HG03460 (cell line): ENCODE measurements at regions not wholly inside any gene's neighbourhood (a gene's known extent, or its start where the extent isn't known, plus 50 kb on each side); places are given as distances from the start of the nearest gene placed in this dataset.

Source experiments
- ATAC-seq: cut with Tn5 transposase; IDR thresholded peaks from one replicate; pipeline ENCODE4 v1.9.1; 2021; ENCODE audit not compliant: unreplicated experiment

GRCh38 chr3:17964108-17964507 is 221.7 kb upstream of the TBC1D5 start:
- no peak for ATAC-seq

- no peak for ATAC-seq
Measured at GRCh38 chr3:17955411-17955810, 213.0 kb upstream of the TBC1D5 start.

DNA sequence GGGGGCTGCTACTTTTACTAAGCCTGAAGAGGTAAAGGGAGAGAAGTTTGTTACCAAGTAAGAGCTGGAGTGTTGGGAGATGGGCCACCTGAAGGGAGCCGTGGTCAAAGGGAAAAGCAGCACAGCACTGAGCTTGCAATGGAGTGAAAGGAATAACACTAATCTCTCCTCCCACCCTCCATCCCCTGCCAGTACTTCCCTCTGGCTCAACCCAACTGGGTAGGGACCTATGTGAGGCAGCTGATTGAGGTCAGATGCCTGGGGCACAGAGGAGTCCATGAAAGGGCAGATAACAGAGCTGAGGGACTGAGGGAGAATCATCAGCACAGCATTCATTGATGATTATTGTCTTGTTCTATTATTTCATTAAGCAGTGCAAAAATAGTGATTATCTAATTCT is 212.4 kb upstream of the TBC1D5 start:
- ATAC-seq, result no peak

GRCh38 chr3:17951241-17951640 is 208.8 kb upstream of the TBC1D5 start:
- no peak for ATAC-seq

- no peak for ATAC-seq
Measured at GRCh38 chr3:17949101-17949500, 206.7 kb upstream of the TBC1D5 start.

DNA sequence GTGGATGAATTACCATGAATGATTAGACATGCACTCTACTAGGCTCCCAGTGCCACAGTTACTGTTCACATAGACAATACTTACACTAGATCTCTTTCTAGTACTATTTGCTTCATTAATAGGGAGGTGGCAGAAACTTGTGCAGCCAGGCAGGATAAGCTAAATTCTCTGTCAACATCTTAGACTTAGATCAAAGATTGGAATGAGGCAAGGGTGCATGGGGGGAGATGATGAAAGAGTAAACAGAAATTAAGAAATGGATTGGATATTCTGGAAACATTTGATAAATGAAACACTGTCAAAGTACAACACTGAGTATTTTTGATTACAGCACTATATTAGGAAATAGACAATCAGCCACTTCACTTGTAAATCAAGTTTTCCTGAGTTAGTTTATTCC is 205.4 kb upstream of the TBC1D5 start:
- no peak for ATAC-seq

- no peak for ATAC-seq
Measured at GRCh38 chr3:17946619-17947018, 204.2 kb upstream of the TBC1D5 start.

DNA sequence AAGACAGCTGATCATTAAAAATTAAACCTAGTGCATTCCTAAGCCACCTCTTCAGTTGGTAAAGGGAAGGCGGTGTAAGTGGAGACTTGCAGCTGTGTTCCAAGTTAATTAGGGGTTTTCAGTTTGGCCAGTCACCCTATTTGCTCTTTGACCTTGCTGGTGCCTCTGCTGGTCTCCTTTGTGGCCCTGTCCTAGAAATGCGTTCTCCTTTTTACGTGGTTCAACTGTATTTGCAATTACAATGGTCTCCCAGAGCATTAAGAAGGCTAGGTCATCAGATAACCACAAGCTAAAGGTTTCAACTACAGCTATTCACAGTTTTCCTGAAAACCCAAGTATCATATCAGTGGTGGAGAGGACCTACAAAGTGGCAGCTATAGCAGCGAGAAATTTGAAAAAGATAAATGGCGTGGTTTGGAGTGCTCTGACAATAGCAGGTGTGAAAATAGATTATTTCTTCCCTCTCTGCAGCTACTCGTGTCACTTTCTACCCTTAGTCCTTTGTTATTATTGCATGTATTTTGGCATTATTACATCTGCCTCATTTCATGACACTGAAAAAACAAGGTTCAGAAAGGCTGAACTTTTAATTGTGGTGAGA is 203.5 kb upstream of the TBC1D5 start:
- ATAC-seq, result no peak

GRCh38 chr3:17945018-17945798 is 202.8 kb upstream of the TBC1D5 start:
- no peak for ATAC-seq

- ATAC-seq, result no peak
Measured at GRCh38 chr3:17942856-17943255, 200.4 kb upstream of the TBC1D5 start.

GRCh38 chr3:17941766-17942165 is 199.3 kb upstream of the TBC1D5 start:
- no peak for ATAC-seq

GRCh38 chr3:17941152-17941551 is 198.7 kb upstream of the TBC1D5 start:
- no peak for ATAC-seq

GRCh38 chr3:17939157-17939556 is 196.7 kb upstream of the TBC1D5 start:
- no peak for ATAC-seq

- no peak for ATAC-seq
Measured at GRCh38 chr3:17938313-17938712, 195.9 kb upstream of the TBC1D5 start.

GRCh38 chr3:17936736-17937480 is 194.5 kb upstream of the TBC1D5 start:
- ATAC-seq, result no peak

DNA sequence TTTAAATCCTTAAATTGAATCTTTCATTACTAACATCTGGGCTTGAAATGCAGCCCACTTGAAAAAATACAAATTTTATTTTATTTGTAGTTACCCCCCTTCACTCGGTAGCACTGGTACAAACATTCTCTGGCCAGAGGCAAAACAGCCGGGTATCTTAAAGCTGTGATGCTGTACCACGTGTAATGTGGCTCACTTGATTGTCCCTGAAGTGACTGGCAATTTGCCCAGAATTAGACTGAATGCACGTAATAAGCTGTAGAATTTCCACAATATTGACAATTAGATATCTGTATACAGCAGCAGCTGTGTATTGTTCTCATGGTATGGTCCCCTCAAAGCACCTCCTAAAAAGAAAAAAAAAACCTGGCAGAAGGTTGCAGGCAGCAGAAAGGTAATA is 192.8 kb upstream of the TBC1D5 start:
- ATAC-seq, result no peak

DNA sequence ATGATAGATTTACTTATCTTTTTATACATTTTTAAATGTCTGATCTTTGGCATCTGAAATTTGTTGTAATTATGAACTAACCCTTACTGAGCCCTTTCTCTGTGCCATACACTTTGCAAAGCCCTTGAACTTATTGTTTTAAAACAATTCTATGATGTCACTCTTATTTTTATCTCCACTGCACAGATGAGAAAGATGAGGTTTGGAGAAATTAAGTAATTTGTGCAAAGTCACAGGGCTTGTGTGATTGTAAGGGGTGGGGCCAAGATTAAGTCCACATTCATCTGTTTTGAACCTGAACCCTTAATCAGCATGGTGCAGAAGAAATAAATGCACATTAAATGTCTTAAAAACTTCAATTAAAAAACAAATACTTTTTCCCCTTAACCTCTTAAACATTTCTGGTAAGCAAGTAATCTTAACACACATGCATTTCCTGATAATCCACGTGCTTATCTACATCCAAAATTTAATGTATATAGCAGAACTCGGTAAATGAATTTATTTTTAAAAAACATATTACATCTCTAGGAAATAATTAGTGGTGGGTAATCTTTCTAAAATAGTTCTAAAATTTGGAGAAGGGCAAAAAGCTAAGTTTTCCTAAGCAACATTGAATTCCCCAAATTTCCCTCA is 189.8 kb upstream of the TBC1D5 start:
- ATAC-seq, result no peak

- no peak for ATAC-seq
Measured at GRCh38 chr3:17931131-17931530, 188.7 kb upstream of the TBC1D5 start.

GRCh38 chr3:17928502-17929145 is 186.2 kb upstream of the TBC1D5 start:
- ATAC-seq, result no peak

DNA sequence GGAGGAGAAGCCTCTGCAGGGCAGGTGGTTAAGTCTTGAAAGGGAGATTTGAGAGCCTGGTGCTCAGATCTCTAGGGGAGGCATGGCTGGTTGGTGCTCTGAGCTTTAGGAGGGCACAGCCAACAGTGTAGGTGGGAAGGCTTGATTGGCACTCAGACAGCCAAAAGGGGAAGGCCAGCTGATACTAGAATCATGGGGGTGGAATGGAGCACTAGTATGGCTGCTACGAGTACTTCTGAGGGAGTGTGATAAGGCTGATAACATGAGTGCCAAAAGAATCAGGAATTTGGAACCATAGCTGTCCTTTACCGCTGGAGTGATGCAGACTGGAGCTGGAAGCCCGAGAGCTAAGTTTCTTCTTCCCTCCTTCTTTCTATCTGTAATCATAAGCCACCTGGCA is 184.6 kb upstream of the TBC1D5 start:
- ATAC-seq, result no peak

DNA sequence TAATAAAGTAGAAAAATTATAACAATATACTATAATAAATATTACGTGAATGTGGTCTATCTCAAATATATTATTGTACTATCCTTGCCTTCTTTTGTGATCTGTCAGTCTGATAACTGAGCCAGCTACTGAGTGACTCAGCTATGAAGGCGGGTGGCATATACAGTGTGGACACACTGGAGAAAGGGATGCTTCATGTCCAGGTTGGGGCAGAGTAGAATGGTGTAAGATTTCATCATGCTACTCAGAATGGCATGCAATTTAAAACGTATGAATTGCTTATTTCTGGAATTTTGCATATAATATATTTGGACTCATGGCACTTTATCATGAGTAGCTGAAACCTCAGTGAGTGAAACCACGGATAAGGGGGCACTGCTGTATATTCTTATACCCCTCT is 172.9 kb upstream of the TBC1D5 start:
- ATAC-seq, result no peak
